GM21717 (cell line): ENCODE measurements at regions not wholly inside any gene's neighbourhood (a gene's known extent, or its start where the extent isn't known, plus 50 kb on each side); places are given as distances from the start of the nearest gene placed in this dataset.

Experiments
- ATAC-seq: cut with Tn5 transposase; IDR thresholded peaks from one replicate; pipeline ENCODE4 v1.9.1; 2021; ENCODE audit warnings: mild to moderate bottlenecking, moderate library complexity; ENCODE audit not compliant: unreplicated experiment

DNA sequence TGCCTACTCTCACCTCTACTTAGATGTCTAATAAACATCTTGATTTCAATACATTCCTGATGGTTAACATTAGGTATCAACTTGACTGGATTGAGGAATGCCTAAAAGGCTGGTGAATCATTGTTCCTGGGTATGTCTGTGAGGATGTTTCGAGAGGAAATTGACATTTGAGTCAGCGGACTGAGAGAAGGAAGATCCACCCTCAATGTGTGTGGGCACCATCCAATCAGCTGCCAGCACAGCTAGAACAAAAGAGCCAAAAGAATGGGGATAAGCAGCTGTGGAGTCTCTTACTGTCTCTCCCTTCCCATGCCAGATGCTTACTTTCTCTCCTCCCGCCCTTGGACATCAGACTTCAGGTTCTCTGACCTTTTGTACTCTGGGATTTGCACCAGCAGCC, 128.6 kb upstream of the HS3ST5 start:
- no peak for ATAC-seq

DNA sequence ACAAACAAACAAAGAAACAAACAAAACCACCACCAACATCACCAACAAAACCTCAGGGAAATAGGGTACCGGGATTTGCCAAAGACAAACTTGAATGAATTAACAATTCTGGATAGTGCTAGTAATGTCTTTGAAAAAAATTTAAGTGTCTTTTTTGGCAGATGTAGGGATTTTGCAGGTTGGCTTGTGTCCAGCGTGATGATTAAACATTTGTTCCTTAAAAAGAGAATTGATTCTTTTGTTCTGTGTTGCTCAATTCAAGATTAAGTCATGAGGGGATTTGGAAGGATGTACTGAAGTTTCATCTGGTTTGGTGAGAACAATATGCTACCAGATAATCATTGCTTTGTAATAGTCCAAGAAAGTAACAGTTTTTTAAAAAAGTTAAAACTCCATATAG, 125.1 kb upstream of the HS3ST5 start:
- ATAC-seq: no peak

DNA sequence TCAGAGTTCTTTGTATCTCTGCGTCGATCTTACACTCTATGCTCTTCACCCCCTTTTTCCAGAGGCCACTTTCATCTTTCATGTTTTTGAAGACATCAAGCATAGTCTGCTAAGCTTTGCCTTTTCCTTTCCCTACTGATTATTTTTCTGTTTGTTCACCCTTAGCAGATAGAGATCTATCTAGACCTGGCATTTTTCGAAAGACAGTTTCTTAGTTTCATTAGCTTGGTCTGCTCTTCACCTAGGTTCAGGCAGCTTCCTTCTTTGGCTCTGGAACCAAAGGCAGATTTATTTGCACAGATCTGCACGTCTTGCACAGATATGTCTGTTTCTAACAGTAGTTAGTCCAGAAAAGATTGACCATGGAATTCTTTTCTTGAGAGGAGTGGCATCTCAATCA, 122.7 kb upstream of the HS3ST5 start:
- no peak for ATAC-seq

DNA sequence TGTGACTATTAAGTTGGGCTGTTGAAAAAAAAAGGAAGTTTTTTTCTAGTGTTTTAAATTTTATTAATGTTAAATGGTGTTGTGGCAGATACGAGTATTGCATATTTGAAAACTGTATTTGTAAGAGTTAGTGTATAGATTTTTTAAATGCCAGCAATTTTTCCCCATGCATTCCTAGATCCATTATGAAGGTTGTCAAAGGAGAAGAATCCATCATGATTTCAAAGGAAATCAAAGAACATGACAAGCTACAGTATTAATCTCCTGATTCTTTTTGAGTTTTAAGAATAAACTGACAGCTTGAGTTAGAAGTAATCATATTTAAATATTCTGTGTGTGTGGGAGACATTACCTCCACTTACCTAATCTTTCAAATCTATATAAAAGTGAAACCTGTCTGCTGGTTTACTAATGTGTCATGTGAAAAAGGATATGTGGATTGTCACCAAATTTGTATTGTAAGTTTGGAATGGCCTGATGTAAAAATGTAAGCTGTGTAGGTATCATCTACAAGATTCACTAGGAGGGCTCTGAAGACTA, 111.0 kb upstream of the HS3ST5 start:
- ATAC-seq: no peak

- ATAC-seq: no peak
Observed at GRCh38 chr6:114452785-114453401, 110.1 kb upstream of the HS3ST5 start.

GRCh38 chr6:114450631-114451030, 107.8 kb upstream of the HS3ST5 start:
- no peak for ATAC-seq

- ATAC-seq: no peak
Observed at GRCh38 chr6:114449659-114450058, 106.8 kb upstream of the HS3ST5 start.

- ATAC-seq: no peak
Observed at GRCh38 chr6:114446342-114446741, 103.5 kb upstream of the HS3ST5 start.

DNA sequence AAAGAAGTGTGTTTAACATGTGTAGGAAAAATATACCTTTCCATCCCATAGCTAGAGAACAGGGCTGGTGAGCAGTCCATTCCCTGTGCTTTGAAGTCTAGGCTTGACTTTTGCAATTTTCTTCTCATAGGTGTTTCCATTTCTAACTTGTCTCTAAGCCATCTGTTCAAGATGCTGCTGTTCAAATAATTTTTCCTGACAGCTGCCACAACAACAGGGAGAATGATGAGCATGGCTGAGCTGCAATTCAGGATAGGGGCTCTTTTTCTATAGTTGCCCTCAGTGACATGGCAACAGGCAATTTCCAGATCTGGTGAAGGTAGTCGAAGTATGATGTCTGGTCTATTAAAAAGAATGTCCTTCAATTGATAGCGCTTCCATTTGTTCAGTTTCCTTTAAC, 103.0 kb upstream of the HS3ST5 start:
- ATAC-seq: no peak

DNA sequence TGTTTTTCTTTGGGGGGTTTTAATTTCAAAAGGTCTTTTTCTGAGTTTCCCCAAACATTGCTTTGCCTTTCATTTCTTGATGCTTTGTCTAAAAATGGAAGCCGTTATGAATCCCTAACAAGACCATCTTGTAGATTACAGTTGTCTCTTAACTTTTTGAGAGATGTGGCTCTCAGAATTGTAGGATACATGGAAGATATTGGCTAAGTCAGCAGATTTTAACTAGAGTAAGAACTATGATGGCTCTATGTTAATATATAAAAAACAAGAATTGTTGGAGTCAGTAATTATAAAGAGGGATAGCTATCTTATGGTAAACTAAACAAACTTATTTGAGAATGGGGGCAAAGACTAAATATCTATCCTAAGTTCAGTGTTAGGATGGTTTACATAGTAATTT, 96.6 kb upstream of the HS3ST5 start:
- ATAC-seq: no peak

DNA sequence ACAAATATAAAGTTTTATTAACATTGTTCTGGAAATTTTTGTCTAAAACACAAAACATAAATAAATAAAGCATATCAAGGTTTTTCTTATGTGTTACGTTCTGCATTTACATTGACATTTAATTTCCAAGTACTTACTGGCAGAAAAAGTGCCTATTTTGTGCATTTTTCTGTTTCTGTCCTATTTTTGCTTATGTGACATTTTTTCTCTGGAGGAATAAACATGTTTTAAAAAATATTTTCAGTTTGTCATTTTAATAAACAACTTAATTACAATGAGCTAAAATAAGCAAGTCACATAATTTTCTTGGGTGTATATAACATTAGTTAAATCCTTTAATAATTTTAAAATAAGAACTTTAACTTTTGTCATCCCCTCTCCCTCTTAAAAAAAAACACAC, 94.4 kb upstream of the HS3ST5 start:
- no peak for ATAC-seq

GRCh38 chr6:114436691-114437090, 93.9 kb upstream of the HS3ST5 start:
- ATAC-seq: no peak

GRCh38 chr6:114435985-114436384, 93.2 kb upstream of the HS3ST5 start:
- no peak for ATAC-seq

DNA sequence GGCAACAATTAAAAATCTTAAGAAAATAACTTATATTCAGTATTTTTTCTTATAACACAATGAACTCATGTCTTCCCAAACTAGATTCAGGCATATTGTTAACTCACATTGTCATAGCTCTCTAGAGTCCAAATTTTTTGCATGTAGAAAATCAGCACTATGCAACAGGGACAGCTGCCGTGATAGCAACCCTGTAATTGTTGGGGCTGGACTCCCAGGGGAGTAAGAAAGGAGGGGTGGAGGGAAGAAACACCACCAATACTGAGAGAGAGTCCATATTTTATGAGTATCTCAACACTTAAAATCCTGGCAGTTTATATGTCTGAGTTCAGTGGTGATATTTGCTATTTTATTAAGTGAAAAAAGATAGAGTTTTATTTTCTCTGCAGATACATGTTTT, 89.6 kb upstream of the HS3ST5 start:
- no peak for ATAC-seq

- ATAC-seq: no peak
Observed at GRCh38 chr6:114431641-114432040, 88.8 kb upstream of the HS3ST5 start.

GRCh38 chr6:114430534-114431124, 87.8 kb upstream of the HS3ST5 start:
- ATAC-seq: no peak

GRCh38 chr6:114428341-114428740, 85.5 kb upstream of the HS3ST5 start:
- no peak for ATAC-seq

- no peak for ATAC-seq
Observed at GRCh38 chr6:114421199-114421598, 78.4 kb upstream of the HS3ST5 start.

DNA sequence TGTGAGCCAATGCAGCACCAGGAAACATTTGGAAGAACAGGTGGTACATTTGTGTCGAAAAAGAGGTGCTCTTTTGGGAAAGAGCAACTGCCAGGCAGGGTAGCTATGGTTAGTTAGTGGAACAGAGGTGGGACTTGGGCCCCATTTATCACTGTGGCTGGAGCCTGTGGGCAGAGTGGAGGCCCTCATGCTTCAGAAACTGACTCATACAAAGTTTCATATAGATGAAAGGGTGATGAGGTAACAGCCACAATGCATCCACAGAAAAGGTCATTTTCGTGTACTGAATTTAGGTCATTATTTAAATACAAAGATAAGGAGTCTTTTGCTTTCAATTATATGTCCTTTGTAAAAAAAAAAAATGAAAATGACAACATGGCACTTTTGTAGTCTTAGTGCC, 76.4 kb upstream of the HS3ST5 start:
- peak; percentile 99 for ATAC-seq

DNA sequence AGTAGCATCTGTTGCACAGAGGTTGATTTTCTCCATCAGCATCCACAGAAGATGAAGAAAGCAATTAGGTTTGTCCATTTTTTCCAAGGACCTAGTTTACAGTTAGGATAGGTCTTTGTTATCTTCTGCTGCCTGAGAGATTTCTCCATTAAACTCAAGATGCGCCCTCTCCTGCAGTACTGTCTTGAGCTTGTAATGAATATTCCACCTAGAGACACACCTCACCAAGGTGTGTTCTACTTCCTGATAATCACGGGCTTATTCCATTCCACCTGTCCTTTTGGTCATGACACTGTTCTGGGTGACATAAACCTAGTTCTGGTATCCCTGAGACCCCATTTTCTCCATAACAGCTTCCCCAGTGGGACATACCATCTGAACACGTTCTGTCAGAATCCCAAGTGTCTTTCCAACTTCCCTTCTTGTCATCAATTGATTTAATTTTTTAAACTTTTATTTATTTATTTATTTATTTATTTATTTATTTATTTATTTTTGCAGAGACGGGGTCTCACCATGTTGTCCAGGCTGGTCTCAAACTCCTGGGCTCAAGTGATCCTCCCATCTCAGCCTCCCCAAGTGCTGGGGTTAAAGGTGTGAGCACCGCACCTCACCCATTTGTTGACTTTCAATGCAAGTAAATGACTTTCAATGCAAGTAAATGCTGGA, 75.6 kb upstream of the HS3ST5 start:
- ATAC-seq: no peak

- no peak for ATAC-seq
Observed at GRCh38 chr6:114407426-114408035, 64.7 kb upstream of the HS3ST5 start.
